ENCODE measurements at regions not wholly inside any gene's neighbourhood (a gene's known extent, or its start where the extent isn't known, plus 50 kb on each side); places are given as distances from the start of the nearest gene placed in this dataset.

DNA sequence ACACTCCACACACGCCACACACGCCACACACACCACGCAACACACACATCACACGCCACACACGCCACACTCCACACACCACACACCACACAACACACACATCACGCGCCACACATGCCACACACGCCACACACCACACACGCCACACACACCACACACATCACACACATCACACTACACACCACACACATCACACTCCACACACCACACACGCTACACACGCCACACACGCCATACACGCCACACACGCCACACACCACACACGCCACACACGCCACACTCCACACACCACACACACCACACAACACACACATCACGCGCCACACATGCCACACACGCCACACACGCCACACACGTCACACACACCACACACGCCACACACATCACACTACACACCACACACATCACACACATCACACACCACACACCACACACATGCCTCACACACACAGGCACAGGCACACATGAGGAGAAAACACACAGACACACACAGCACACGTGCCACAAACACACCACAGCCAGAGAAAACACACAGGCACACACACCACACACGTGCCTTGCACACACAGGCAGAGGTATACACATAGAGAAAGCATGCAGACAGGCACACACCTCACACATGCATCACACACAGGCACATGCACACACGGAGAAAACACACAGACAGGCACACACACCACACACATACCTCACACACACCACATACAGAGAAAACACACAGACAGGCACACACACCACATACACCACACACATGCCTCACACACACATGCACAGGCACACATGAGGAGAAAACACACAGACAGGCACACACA, 241.5 kb upstream of the MYT1L start:
- no peak for DNase-seq

DNA sequence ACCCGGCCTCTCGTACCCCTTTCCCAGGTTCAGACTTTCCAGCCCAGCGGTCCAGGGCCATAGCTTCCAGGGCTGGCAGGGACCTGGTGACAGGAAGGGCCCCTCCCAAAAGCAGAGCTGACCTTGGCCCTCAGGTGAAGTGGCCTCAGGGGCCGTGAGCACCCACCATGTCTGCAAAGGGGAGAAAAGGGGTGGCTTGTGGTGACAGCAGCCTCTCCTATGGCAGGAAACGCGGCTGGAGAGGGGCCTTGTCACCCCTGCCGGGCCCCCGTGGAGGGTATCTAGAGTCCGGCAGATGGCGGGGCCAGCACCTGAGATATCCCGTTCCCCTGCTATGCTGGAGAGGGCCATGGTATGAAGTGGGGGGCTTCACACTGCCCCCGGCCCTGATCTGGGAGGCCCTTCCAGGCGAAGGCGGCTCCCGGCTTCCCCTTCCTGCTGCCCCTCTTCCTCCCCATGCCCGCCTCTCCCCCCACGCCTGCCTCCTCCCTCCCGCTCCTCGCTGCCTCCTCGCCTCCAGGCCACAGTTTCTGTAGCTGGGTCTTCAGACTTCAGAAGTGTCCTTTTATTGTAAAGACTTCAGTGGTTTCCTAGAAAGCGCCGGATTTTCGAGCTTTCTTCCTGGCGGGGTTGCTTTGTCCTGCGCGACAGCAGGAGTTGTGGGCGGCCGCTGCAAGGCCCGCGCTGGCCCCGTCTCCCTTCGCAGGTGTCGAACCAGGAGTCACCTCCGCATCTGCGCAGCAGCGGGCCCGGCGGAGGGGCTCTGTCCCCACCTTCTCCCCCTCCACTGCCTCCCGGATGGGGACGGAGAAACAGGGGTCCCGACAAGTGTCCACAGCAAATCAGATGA, 240.5 kb upstream of the MYT1L start:
- DNase-seq = no peak

DNA sequence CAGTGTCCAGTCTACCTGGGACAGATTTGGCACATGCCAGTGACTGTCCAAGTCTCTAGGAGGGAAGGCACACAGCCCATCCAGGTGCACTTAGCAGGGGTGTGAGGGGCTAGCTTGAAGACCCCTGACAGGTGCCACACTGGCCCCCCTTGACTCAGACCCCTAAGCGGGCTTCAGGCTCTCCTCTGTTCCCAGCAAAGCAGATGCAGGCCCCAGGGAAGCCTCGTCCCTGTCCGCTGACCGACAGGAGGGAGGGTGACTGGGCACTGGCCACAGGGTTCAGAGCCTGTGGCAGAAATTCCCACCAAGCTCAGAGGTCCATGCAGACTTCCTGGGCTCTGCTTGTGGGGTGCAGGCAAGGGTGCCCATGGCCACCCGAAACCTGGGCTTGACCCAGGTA, 239.8 kb upstream of the MYT1L start:
- DNase-seq = no peak

DNA sequence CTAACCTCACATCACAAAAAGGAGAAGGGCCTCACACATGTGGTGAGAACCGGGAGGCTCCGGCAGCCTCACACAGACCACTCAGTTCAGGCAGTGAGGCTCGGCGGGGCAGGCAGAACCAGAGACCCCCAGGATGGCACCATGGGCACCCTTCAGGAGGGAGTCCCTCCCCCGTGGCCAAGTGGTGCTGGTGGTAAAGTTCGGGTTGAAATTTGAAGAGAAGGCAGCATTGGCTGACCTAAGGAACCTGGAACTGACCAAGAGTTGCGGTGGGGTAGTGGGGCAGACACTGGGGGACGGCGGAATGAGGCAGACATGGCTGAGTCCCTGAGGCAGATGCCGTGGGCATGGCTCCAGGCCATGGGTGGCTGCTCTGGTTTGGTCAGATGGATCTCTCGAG, 239.3 kb upstream of the MYT1L start:
- DNase-seq = no peak

DNA sequence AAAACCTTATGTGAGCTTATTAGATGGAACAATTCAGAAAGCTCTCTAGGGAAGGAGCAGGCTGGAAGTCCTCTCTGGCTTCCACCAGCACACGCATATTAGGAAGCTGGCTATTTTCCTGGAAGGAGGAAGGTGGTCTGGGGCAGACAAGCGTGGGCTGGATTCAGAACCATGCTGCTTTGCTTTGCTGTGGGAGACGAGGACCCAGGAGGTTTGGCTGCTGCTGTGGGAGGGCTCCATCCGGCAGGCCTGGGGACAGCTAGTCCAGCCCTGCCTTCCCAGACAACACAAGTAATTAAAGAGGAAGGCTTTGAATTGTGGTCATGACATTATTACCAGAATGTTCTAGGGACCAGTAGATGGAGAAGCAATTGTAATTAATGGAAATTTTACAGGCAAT, 238.8 kb upstream of the MYT1L start:
- no peak for DNase-seq

DNA sequence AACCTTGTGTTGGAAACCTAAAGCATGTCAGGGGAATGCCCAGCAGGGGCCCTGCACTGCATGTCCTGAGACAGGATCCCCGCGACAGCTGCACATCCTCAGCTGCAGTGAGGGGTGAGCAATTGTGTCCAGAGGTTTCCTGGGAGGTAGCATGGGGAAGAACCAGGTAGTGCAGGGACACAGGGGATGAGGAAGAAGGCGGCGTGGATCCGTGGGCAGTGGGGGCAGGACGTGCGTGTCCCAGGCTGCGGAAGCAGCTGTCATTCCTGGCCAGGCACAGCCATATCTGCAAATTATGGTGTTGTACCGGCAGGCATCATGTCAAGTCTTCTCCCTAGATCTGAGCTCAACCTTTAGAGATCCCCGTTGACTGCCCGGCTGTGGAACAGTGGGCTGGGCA, 238.2 kb upstream of the MYT1L start:
- DNase-seq = no peak

DNA sequence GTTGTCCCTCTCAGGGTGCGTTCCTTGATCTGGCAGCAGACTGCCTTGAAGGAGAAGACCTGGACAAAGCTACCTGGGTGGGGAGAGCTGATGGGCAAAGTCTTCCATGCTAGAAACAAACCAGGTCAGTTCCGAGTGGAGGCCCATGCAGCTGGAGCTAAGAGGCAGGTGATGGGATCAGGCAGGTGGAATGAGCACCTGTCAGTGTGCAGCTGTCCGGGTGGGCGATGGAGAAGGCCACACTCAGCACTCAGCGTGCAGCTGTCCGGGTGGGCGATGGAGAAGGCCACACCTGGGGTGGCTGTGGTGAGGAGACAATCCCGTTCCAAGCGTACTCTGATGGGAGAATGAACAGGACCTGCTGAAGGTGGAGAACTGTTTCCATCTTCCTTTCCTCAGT, 237.3 kb upstream of the MYT1L start:
- DNase-seq = no peak

DNA sequence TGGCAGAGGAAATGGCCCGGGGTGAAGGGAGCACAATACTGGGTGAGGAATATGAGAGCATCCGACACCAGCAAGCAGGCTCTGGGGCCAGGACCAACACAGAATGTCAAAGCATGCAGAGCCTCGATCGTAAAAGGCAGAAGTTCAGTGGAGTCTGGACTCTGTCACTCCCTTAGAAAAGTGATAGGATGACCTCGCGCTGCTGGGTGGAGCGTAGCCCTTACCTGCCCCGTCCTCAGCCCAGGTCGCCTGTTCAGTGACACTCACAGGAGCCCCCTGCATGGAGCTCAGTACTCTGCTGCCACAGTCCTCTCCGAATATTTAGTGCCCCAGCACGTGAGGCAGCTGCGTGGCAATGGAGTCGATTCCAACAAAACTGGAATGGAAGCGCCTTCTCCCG, 236.7 kb upstream of the MYT1L start:
- DNase-seq = no peak

DNA sequence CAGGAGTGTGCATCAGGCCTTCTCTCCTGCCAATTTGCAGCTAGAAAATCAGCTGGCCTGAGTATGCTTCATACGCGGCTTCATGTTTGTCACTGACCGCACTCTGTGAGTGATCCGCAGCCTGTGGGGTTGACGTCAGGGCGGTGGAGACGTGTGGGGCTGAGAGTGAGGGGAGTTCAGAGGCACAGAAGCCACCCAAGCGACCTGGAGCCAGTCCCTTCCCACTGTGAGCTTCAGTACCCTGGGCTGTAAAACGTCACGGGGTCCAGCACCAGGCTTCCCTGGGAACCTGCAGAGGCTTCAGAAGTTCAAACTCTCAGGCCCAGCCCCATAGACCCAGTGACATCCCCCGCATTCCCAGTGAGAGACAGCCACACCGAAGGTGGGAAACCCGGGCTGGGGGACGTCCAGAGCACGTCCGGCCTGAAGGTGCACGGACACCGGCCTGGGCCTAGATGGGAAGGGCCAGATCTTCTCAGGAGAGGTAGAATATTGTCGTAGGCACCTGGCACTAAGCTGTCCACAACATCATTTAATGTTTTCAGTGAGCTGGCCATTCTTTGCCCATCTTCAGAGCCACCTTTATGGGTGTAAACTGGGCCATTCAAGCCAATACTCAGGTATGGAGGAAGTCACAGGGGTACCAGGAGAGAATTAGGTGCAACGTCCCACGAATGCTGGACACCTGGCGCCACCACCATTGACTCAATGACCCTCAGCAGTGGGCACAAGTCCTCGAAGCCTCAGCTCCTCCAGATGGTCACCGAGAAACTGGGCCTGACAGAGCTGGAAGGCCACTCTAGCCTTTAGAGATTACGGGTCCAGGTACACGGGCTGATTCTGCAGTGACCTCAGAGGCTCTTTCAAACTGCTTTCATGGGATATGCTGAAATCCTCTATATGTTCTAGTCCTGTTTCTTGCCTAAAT, 235.6 kb upstream of the MYT1L start:
- DNase-seq = no peak

DNA sequence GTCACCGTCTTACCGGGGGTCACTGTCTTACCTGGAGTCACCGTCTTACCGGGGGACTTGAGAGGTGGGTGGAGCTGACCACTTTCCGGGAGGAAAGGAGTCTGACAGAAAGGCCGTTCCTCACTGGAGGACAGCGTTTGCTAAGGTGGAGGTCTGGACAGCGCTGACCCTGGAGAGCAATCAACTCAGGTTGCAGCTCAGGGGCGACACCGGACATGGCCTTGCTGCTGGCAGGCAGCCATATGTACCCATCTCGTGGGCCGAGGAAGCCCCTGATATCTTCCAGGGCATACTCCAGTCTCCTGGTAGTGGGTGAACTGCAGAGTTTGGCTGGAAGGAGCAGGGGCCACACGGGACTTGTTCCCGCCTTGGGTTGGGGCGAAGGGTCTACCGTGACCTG, 234.6 kb upstream of the MYT1L start:
- DNase-seq = no peak

DNA sequence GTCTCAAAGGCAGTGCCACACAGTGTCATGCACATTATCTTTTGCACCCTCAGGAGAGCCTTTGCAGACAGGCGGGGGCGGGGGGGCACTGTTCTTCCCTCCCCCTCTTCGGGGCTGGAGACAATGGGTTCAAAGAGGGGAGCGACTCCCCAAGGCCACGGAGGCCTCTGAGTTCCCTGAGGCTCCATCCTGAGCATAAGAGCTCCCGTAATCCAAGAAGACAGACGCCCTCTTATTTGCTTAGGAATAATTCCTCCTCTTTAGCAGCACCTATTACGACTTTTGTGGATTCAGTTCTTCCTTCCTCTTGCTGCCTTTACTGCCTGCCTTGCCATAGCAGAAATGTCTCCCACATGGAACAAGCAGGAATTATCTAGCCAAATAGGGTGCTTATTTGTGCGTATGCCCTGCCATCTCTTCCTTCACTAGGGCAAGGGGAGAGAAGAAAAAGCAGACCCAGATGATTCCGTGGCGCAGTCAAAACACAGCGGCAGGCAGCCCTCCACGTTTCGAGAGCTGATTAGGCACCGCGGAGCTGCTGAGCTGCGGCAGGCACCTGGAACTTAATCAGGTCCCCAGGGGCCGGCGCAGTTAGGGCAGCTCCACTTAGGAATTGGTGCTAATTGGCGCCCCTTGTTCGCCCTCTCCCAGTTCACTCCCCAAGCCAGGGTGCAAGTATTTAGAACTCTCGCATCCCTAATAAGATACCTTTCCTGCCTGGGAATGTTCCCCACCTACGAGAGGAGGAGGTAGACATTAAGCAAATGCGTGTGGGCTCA, 233.4 kb upstream of the MYT1L start:
- DNase-seq = no peak

DNA sequence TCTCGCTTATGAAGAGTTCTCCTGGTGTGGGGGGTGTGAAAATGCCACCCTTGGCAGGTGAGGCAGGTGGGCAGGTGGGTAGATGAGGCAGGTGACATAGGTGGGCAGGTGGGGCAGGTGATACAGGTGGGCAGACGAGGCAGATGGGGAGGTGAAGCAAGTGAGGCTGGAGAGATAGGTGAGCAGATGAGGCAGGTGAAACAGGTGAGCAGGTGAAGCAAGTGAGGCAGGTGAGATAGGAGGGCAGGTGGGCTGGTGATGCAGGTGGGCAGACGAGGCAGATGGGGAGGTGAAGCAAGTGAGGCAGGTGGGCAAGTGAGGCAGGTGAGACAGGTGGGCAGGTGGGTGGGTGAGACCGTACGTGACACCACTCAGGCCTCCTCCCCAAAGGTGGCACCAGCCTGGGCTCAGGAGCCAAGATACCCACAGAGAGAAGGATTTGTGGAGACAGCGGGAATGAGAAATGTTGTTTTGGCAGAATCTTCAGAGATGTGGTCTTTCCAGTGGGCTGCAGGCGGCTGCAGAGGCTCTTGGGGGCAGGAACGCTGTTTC, 232.3 kb upstream of the MYT1L start:
- DNase-seq = no peak

DNA sequence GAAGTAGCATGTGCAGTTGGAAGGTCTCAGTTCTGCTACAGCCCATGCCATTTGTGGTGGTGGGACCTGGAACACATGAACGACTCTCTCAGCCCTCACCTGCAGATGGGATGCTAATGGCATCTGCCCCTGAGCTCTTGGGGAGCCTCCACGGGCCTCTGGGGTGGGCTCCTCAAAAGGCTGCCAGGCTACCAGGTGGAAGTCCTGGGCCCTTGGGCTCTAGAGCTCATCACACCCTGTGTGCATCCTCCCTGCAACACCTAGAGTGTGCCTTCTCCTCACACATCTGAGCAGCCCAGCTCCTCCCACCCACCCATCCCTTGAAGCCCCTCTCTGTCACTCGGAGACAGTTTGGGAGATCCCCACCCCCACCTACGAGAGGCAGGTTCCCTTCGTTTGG, 231.8 kb upstream of the MYT1L start:
- DNase-seq = no peak

DNA sequence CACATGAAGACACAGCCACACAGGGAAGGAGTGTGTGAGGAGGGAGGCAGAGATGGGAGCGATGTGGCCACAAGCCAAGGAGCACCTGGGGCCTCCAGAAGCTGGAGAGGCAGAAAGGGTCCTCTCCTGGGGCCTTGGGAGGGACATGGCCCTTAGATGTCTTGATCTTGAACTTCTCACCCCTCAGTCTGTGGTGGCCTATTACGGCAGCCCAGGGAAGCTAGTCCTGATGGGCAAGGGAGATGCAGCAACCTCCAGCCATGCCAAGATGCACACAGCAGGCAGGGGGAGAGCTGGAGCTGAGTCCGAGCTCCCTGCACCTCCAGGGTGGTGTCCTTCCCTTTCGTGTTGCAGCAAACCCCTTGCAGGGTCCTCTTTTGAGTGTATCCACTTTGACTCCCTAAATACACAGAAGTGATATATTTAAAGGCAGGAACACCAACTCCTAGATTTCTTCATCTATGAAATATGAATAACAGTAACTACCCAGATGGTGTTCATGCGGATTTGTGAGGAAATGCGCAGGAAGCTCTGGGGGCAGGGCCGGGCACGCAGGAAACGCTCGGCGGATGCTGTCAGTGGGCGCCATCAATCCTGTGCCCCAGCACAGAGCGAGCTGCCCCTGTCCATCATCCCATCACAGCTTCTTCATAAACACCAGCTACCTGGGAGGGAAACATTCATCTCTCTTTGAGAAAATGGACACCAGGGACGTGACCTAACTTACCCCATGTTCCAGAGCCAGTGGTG, 230.4 kb upstream of the MYT1L start:
- DNase-seq = no peak

DNA sequence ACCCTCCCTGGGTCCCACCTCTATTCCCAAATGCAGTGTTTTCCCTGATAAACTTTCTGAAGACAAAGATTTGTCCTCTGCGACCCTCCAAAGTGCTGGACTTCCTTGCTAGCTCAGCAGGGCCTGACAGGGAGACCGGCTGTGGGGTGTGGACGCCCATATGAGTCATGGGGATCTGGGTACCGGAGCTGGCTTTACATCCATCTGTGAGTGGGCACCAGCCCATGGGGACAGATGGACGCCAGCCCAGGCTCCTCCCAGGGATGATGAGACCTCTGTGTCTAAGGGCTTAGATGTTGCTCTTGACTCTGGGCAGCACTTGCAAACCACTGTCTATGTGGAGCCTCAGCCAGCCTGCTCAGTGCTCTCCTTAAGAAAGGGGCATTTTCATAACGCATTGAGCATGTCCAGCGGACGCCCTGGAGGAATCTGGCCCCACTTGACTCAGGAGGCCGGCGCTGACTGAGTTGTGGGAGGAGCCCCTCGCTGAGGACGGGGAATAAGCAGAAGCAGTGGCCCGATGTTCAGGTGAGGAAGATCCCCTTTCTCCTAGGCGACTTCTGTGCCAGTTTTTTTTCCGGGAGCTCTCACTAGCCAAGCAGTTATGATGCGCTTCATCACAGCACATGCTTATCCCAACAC, 229.4 kb upstream of the MYT1L start:
- no peak for DNase-seq

DNA sequence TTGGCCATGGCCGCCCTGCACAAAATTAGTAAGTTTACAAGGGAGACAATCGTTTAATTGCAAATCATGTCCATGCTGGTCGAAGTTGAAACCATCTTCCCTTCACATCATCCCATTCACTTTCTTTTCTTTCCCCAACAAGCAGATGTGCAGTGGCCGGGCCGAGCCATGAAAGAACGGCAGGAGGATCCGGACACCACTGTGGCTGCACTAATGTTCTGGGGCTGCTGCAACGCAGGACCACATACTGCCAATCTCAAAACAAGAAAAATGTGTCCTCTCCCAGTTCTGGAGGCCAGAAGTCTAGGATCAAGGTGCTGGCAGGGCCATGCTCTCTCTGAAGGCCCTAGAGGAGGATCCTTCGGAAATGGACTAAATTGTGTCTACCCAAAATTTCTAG, 227.4 kb upstream of the MYT1L start:
- DNase-seq = no peak

DNA sequence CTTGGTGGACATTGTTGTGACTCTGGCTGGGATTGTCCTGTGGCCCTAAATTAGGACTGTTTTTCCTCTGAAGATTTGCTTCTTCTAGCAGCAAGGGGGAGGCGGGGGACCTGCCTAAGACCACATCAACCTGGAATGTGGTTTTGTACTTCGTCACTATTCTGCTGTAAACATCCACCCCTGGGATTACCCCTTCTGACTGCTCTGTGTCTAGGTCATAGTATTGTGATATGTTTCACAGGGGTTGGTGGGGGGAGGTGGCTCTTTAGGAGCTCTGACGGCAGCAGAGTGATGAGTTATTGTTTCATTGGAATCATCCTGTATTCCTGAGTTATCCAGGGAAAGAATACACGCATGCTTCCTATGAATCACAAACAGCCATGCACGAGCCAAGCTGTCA, 226.4 kb upstream of the MYT1L start:
- DNase-seq = no peak

DNA sequence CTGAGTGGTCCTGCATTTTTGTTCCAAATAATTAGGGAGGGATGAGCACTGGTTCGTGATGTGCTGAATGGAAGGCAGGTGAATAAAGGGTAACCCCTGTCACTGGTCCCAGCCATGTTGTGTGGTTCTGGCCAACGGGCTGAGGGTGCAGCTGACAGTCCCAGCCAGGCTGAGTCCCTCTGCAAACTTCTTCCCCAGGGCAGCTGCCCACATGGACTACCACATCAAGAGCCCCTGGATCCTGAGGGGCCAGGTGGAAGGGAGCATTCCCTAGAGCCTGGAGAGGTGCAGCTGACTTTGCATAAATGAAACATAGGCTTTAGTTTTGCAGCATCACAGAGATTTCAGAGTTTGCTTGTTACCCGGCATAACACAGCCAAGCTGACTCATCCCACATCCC, 219.8 kb upstream of the MYT1L start:
- no peak for DNase-seq

DNA sequence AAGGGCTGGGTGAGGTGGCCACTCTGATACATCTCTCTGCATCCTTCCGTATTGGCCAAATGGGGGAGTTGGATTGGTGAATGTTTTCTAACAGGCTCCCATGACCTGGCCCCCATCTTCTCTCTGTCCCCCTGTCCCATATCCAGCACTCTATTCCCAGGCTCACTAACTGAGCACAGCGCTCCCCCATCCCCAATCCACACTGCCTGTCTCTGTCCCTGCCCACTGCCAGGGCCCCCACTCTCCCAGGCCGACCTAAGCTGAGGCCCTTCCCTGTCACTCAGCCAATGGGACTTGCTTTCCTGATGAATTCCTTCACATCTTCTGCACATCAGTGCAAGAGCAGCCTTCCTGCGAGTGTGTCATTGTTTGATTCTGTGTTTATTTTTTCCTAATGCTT, 216.8 kb upstream of the MYT1L start:
- no peak for DNase-seq

DNA sequence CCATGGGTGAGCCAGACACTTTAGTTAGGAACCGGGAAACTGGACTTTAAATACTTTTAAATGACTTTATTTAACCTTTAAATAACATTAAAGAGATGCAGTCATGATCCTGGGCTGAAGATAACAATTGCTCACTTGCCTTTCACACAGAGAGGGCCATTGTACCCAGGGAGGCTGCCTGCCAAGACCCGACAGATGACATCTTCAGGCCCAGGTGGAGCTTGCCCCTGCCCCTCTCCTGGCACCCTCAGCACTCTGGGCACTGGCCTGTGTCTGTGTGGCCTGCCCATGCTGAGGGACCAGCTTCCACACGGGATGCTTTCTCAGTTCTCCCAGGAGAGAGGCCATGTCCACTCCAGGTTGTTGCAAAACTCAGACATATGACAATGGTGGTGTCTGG, 216.4 kb upstream of the MYT1L start:
- DNase-seq = no peak

DNA sequence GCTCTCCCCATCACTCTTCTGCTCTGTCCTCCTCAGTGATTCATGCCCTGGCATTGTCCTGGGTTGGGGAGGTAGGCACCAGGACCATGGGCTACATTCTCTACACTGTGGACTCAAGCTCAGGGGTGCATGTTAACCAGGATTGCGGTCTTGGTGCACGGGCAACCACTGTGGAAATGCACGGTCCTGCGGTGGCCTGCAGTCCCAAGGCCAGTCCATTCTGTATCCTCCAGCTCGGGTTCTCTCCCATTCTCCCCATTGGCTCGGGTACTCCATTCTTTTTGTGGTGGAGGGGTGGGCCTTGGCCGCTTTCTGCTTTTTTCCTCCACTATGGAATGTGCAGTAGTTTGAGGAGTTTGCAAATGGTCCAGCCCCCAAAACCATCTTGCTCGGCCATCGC, 215.0 kb upstream of the MYT1L start:
- DNase-seq = no peak

All from NCI-H1694 treated with DMSO at 0.1 percent for 48 hours (cell line).